ENCODE measurements at regions not wholly inside any gene's neighbourhood (a gene's known extent, or its start where the extent isn't known, plus 50 kb on each side); places are given as distances from the start of the nearest gene placed in this dataset.

GRCh38 chr15:36371509-36371908 lies 207.9 kb upstream of the CDIN1 start:
- no peak for DNase-seq

GRCh38 chr15:36372968-36373367 lies 206.5 kb upstream of the CDIN1 start:
- DNase-seq, result no peak

GRCh38 chr15:36373550-36373949 lies 205.9 kb upstream of the CDIN1 start:
- no peak for DNase-seq

GRCh38 chr15:36389107-36389506 lies 190.3 kb upstream of the CDIN1 start:
- no peak for DNase-seq

GRCh38 chr15:36390491-36390890 lies 188.9 kb upstream of the CDIN1 start:
- no peak for DNase-seq

DNA sequence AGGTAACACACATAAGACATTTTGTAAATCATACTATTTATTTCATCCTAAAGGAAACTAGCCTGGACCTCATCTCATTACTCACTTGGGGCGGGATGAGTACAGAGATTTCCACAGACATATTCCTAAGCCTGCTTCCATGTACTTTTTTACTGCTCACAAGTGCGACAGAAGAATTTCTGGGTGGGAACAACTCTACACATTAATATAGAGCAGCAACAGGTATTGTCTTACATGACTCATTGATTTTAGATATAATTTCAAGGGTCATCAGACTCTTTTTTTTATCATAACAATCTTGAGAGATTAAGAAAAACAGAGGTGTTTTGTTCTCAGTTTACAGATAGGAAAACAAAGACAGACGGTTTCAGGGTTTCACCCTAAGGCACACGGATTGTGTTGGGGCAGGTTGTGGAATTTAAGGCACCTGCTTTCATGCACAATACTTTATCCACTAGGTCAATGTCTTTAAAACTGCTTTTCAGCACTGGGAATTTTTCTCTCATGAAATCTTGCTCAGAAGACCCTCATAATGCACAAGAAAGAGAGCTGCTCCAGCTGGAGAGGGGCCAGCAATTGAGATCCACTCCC lies 186.7 kb upstream of the CDIN1 start:
- no peak for DNase-seq

- no peak for DNase-seq
Measured at GRCh38 chr15:36398212-36398611, 181.2 kb upstream of the CDIN1 start.

- DNase-seq, result no peak
Measured at GRCh38 chr15:36399276-36399675, 180.2 kb upstream of the CDIN1 start.

DNA sequence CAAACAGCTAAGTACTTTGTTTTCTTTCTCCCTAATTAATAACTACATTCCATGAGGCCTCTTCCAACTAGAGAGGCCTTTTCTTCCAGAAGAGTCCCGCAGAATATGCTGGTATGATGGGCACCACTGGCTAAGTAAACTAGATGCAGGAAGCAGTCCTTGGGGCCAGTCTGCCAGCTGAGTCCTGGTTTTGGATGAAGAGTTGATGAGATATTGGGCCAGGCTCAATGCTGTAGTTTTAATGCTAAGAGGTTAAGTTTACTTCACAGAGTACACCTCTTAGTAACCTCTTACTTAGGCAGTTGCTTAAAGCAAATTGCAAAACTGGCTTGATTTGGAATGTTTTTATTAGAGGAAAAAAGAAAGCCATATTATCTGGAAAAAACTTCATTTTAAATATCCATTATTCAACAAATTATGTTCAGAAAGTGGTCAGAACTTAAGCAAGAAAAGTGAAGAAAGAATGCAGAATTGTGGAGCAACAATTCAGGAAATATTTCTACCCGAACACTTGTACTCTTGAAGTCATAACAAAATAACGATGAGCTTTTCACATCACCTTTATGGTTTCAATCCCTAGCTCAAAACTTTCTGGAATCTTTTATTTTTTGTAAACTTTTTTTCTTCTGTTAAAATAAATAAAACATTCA lies 178.4 kb upstream of the CDIN1 start:
- no peak for DNase-seq

- no peak for DNase-seq
Measured at GRCh38 chr15:36401586-36401966, 177.8 kb upstream of the CDIN1 start.

DNA sequence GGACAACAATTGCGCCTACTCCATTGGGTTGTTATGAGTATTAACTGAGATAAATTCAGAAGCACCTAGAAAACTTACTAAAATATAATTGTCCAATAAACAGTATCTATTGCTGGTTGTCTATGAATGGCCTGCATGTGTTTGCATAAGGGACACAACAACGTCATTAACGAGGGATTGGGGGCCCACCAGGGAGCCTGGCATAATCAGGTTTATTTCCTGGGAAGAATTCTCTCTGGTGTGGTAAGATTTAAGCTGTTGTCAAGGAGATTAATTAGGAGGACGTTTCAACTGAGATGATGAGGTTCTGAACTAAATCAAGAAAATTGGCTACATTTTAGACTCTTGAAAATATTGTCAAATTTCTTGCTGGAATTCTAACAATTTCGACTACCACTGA lies 176.1 kb upstream of the CDIN1 start:
- DNase-seq, result no peak

DNA sequence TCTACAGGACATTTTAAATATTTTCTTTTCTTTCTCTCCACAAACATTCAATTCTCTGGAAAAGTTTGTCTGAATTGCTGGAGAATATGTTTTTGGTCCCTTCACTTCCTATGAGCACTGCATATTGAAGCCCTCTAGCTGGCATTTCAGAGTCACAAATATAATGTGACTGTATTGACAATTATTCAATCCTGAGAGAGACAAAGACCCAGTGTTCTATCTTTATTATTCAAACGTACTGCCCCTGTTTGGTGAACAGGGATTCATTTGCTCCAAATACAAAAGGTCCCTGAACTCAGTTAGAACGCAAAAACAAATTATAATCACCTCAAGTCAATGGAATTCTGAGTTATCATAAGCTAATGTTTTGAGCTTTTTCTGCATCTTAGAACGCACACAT lies 173.1 kb upstream of the CDIN1 start:
- DNase-seq, result no peak

DNA sequence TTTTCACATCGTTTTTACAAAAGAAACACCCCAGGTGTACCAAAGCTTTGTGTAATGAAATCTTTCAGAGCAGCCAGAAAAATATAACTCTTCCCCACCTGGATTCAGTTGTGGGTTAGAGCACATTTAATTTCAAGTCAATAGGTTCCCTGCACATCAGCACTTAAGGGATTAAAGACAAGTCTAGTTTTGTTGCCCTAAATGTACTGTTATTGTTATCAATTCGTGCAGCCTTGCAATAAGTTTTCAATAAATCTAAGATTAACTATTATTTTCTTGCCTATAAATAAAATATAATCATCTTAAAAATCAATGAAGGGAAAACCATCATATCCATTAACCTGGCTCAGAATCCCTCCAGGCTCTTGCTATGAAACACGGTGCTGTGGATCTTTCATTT lies 172.5 kb upstream of the CDIN1 start:
- no peak for DNase-seq

DNA sequence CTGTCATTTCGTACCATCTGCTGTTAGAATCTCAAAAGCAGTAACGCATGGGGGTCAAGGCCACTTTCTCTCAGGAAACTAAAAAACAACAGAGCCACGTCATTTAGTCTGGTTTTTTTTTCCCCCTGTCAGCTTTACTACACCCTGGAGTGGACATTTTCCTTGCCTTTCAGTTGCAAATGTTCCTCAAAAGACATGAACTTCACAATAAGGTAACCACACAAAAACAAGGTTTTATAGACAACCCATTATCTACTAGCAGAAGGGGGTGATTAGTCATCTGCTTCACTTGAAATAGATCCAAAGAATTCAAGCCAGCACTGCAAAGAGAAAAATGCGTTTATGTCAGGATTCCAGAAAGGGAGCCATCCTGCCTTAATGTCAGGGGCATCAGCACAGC lies 171.8 kb upstream of the CDIN1 start:
- DNase-seq, result no peak

GRCh38 chr15:36409819-36410218 lies 169.6 kb upstream of the CDIN1 start:
- DNase-seq, result no peak

DNA sequence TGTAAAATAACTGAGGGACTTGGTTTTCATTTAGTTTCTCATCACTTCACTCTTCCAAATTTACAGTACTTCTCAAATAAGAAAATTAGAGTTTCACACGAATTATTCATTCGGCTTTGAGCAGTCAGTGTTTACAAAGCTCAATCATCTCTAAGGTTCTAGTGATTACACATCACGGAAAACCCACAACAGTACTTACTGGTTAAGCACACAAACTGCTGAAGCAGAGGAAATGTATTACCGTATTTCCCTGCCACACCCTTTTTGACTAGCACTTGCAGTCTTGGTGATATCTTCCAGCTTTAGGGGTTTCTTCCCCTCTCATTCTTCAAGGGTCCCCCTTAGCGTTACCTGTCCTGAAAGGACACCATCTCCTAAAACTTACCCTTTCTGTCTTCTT lies 164.8 kb upstream of the CDIN1 start:
- no peak for DNase-seq

- DNase-seq, result no peak
Measured at GRCh38 chr15:36415643-36416042, 163.8 kb upstream of the CDIN1 start.

DNA sequence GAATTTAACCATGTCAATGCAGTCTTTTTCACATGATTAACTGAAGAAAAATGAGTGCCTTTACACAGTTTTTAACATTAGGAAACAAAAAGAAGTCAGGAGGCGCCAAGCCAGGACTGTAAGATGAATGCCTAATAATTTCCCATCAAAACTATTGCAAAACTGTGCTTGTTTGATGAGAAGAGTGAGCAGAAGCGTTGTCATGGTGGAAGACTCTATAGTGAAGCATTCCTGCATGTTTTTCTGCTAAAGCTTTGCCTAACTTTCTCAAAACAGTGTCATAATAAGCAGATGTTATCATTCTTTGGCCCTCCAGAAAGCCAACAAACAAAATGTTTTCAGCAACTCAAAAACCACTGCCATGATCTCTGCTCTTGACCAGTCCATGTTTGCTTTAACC lies 156.8 kb upstream of the CDIN1 start:
- no peak for DNase-seq

GRCh38 chr15:36426691-36427090 lies 152.7 kb upstream of the CDIN1 start:
- DNase-seq, result no peak

DNA sequence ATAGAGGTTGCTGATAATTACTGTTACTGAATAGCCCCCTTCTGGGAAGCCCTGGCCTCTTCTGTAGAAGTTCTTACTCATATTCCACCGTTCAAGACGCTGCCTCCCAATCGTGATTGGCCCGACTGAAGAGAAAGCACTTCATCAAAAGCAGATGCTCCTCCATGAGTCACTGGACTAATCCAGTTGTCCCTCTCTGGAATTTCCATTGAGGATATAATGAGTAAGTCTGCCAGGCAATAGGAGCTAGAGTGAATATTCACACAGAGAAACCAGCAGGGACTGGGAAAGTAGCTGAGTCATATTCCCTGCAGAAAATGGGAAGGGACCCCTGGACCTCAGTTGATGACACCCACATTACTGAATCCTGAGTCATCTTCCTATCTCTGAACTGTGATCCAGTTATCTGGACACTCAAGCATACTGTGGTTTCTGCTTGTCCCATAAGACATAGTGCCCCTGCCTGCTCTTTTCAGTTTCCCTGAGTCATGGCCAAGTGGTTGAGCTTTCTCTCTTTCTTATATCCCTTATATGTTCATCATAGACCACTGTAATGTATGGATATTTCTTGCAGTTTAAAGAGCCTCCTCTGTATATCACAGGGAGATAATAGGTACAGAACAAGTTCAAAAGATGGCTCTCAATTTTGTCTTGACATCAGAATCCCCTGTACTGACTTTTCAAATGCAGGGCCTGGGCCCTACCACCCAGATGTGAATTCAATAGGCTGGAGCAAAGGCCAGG lies 151.2 kb upstream of the CDIN1 start:
- DNase-seq, result no peak

- DNase-seq, result no peak
Measured at GRCh38 chr15:36429707-36430106, 149.7 kb upstream of the CDIN1 start.

DNA sequence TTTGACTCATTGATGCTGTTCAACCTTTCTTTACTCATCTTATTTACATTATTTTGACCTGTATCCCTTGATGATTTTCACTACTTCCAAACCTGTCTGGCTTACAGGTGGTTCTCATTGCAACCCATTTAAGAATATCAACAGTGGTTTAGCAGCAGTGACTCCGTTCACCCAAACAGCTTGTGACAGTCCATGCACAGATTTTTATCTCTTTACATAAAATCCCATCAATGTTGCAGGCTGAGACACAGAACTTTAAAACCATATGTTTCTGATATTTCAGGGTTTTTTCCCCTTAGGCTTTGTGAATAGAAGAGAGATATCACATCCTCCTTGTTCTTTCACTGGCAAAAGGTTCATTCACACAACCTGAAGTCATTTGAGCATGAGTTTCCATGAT lies 149.1 kb upstream of the CDIN1 start:
- no peak for DNase-seq

- DNase-seq, result no peak
Measured at GRCh38 chr15:36430726-36431265, 148.6 kb upstream of the CDIN1 start.

- no peak for DNase-seq
Measured at GRCh38 chr15:36432161-36432560, 147.3 kb upstream of the CDIN1 start.

Data from NCI-H146 (cell line).